Testis (tissue), 2 donors: ENCODE measurements at regions not wholly inside any gene's neighbourhood (a gene's known extent, or its start where the extent isn't known, plus 50 kb on each side); places are given as distances from the start of the nearest gene placed in this dataset.

Experiments
- POLR2A ChIP-seq: fragments of 450-650 bp; IDR thresholded peaks from one replicate; pipeline ENCODE4 v1.6.1; 2017; ENCODE audit warnings: antibody characterized with exemption, mild to moderate bottlenecking, moderate library complexity
- TF ChIP-seq, protein P1 (sequence below), 3 experiments: fragments of 450-650 bp in 2 of 3; fragments of 200-600 bp in 1 of 3; sonication (generic) in 1 of 3; IDR thresholded peaks; one replicate each; pipeline ENCODE4 v1.5.1; 2016 to 2019; ENCODE audit warnings: antibody characterized with exemption in 3 of 3, mild to moderate bottlenecking in 2 of 3, moderate library complexity in 1 of 3

- TF ChIP-seq, protein P1, sequence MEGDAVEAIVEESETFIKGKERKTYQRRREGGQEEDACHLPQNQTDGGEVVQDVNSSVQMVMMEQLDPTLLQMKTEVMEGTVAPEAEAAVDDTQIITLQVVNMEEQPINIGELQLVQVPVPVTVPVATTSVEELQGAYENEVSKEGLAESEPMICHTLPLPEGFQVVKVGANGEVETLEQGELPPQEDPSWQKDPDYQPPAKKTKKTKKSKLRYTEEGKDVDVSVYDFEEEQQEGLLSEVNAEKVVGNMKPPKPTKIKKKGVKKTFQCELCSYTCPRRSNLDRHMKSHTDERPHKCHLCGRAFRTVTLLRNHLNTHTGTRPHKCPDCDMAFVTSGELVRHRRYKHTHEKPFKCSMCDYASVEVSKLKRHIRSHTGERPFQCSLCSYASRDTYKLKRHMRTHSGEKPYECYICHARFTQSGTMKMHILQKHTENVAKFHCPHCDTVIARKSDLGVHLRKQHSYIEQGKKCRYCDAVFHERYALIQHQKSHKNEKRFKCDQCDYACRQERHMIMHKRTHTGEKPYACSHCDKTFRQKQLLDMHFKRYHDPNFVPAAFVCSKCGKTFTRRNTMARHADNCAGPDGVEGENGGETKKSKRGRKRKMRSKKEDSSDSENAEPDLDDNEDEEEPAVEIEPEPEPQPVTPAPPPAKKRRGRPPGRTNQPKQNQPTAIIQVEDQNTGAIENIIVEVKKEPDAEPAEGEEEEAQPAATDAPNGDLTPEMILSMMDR (IDR thresholded peaks at IDR 0.05): no peak
- no peak for TF ChIP-seq POLR2A
Measured at GRCh38 chr4:132214519-132214918, 934.6 kb upstream of the PCDH10 start.
